Keratinocyte (primary cell): ENCODE measurements at regions not wholly inside any gene's neighbourhood (a gene's known extent, or its start where the extent isn't known, plus 50 kb on each side); places are given as distances from the start of the nearest gene placed in this dataset.

Experiments
- CTCF ChIP-seq, 3 experiments: IDR thresholded peaks in 1 of 3; conservative IDR thresholded peaks in 1 of 3; optimal IDR thresholded peaks in 1 of 3; 2 replicates in 2 of 3; 3 replicates in 1 of 3; pipeline versions ENCODE3 to v1.5.1; 2011; ENCODE audit warnings: low read length in 3 of 3, mild to moderate bottlenecking in 3 of 3, moderate library complexity in 2 of 3, control low read depth in 1 of 3, inconsistent platforms in 1 of 3; ENCODE audit not compliant: insufficient read depth in 2 of 3; ENCODE audit errors: extremely low read depth in 1 of 3
- EZH2 ChIP-seq: IDR thresholded peaks from one replicate; pipeline ENCODE4 v1.6.1; 2012; ENCODE audit warnings: inconsistent platforms, mild to moderate bottlenecking, low read length, moderate library complexity

- TF ChIP-seq CTCF (optimal IDR thresholded peaks at IDR 0.05 in 1 of 3, IDR thresholded peaks at IDR 0.05 in 1 of 3, conservative IDR thresholded peaks at IDR 0.05 in 1 of 3; ENCODE audit: extremely low read depth in 1 of 3, insufficient read depth in 2 of 3, low read length in 3 of 3) = no peak
- TF ChIP-seq EZH2 = no peak
Observed at GRCh38 chrX:101729986-101730385, 70.3 kb upstream of the ARMCX2 start.
